Heart right ventricle (tissue), 16 donors: ENCODE measurements at regions not wholly inside any gene's neighbourhood (a gene's known extent, or its start where the extent isn't known, plus 50 kb on each side); places are given as distances from the start of the nearest gene placed in this dataset.
A peak's percentile ranks its signal among the peaks of the same experiment; 100 is the strongest.

ENCODE experiments used
- ATAC-seq, 8 donors: fragments of 200-7000 bp; cut with Tn5 transposase; one replicate each; pipeline ENCODE4 v1.9.1; 2020; ENCODE audit warnings: mild to moderate bottlenecking in 8 of 8, moderate library complexity in 8 of 8, moderate number of reproducible peaks in 1 of 8
- DNase-seq, 2 donors: peaks; one replicate each; pipeline ENCODE4 v3.0.0-alpha.2; 2020
- H3K27ac ChIP-seq, 10 donors: fragments of 200-600 bp; sonication (generic) in 2 of 10; one replicate each; pipeline versions ENCODE4 v1.5.0 to v1.8.0; 2020 to 2022; ENCODE audit warnings: mild to moderate bottlenecking in 3 of 10
- H3K27me3 ChIP-seq, 7 donors: fragments of 200-600 bp; one replicate each; pipeline ENCODE4 v1.8.0; 2021 to 2022; ENCODE audit warnings: mild to moderate bottlenecking in 2 of 7
- H3K36me3 ChIP-seq, 9 donors: fragments of 200-600 bp; sonication (generic) in 1 of 9; one replicate each; pipeline versions ENCODE4 v1.5.0 to v1.8.0; 2020 to 2022; ENCODE audit warnings: mild to moderate bottlenecking in 2 of 9
- H3K4me1 ChIP-seq, 9 donors: fragments of 200-600 bp; sonication (generic) in 1 of 9; one replicate each; pipeline versions ENCODE4 v1.5.0 to v1.8.0; 2020 to 2022; ENCODE audit warnings: mild to moderate bottlenecking in 4 of 9
- H3K4me3 ChIP-seq, 10 donors: fragments of 200-600 bp; sonication (generic) in 2 of 10; one replicate each; pipeline versions ENCODE4 v1.5.0 to v1.8.0; 2020 to 2022; ENCODE audit warnings: mild to moderate bottlenecking in 7 of 10, moderate library complexity in 2 of 10
- H3K9me3 ChIP-seq, 11 donors: fragments of 200-600 bp in 10 of 11; sonication (generic) in 2 of 11; one replicate each; pipeline versions ENCODE4 v1.5.0 to v1.8.0; 2013 to 2022; ENCODE audit warnings: mild to moderate bottlenecking in 2 of 11, control low read depth in 1 of 11, moderate library complexity in 1 of 11
- CTCF ChIP-seq, 9 donors: fragments of 200-600 bp; sonication (generic) in 2 of 9; IDR thresholded peaks; one replicate each; pipeline versions ENCODE4 v1.5.0 to v1.8.0; 2021 to 2022; ENCODE audit warnings: antibody characterized with exemption in 9 of 9, mild to moderate bottlenecking in 5 of 9, moderate library complexity in 1 of 9
- WGBS, 2 donors: extraction: QIAGEN DNeasy Blood & Tissue Kit; methylation state at CpG; one replicate each; pipeline ENCODE4 v1.1.7; 2013; ENCODE audit warnings: inconsistent platforms in 1 of 2; 5-methylcytosine and 5-hydroxymethylcytosine counted together
- intact Hi-C, 10 donors: fragments of 100-400 bp; cut with DNase I; formaldehyde crosslinking; loops; one replicate each; pipeline versions ENCODE4 v1.11.1 to v1.14.2; 2022
- donor health status: Arrhythmogenic right ventricular cardiomyopathy.
- donor health status: ischemic (EF 13 %, LVEDD 7.1; RV severe dilation, severe dysfunction).
- donor health status: healthy with polysubstance abuse.
- donor health status: DM: no; HTN: yes; CAD: no.
- donor health status: DM: no; HTN: no; CAD: no.
- donor health status: ischemic (EF 25% LVEDD 6.9; RV normal size, moderate dysfunction).
- donor health status: ischemic (EF 25% LVEDD 5.7; RV mildly dilated, moderate dysfunction).
- donor health status: healthy.
- donor health status: DM: yes; HTN: yes; CAD: no.
- donor health status: Ischemic cardiomyopathy.
- donor health status: ischemic (EF 35%, LVEDD 5.7; RV mildly dilated, moderate dysfunction).
- donor health status: nonischemic (EF 11% LVEDD 7.7; RV severe dilation, severe dysfunction).
- donor health status: DM: yes; HTN: yes; CAD: no.
- donor health status: PGD.
- donor health status: ischemic (EF 29% LVEDD 5.4; RV normal size, mild dysfunction).
- donor health status: nonischemic (EF 23%, LVEDD 6.1; RV moderate dilation, normal function).

- WGBS, 2 donors = 80 to 86% methylated on average over 3 of the region's 3 CpGs
- no peak for ATAC-seq
- Histone ChIP-seq H3K9me3 (no peaks in the 10 kb centered on the region), H3K4me3 (no peak overlapping the region), H3K36me3 (no peaks in the 10 kb centered on the region), H3K27me3 (peaks cover 0 to 12% (median 0%) of the 10 kb centered on the region in 7 donors), H3K27ac (no peak overlapping the region), H3K4me1 (no peaks in the 10 kb centered on the region)
- TF ChIP-seq CTCF (IDR thresholded peaks at IDR 0.05) = no peak
- DNase-seq = no peak
- intact Hi-C loops = loop anchor here in 6 of 10 donors (5.0 to 10.0 kb wide), 4 partner anchors 148 to 491 kb away; partner anchors contain the start of gene ESS2 (in 3 of the 6)
Measured at GRCh38 chr22:19635644-19636043, 78.7 kb upstream of the SEPTIN5 start.

- Histone ChIP-seq H3K4me1 (no peaks in the 10 kb centered on the region), H3K36me3 (no peaks in the 10 kb centered on the region), H3K27me3 (peaks cover 0 to 15% (median 10%) of the 10 kb centered on the region in 7 donors), H3K9me3 (no peaks in the 10 kb centered on the region), H3K4me3 (no peak overlapping the region), H3K27ac (no peak overlapping the region)
- intact Hi-C loops = loop anchor here in 6 of 10 donors (5.0 to 10.0 kb wide), 4 partner anchors 150 to 492 kb away; partner anchors contain the start of gene ESS2 (in 3 of the 6)
- no peak for ATAC-seq
- TF ChIP-seq CTCF (IDR thresholded peaks at IDR 0.05) = no peak
- WGBS, 2 donors = 90 to 92% methylated on average over 18 of the region's 18 CpGs
- no peak for DNase-seq
Measured at GRCh38 chr22:19636696-19637407, 77.5 kb upstream of the SEPTIN5 start.

- Histone ChIP-seq H3K36me3 (no peaks in the 10 kb centered on the region), H3K27ac (no peak overlapping the region), H3K4me1 (no peaks in the 10 kb centered on the region), H3K9me3 (no peaks in the 10 kb centered on the region), H3K4me3 (no peak overlapping the region), H3K27me3 (peaks cover 0 to 20% (median 10%) of the 10 kb centered on the region in 7 donors)
- no peak for DNase-seq
- no peak for TF ChIP-seq CTCF (IDR thresholded peaks at IDR 0.05)
- 80 to 84% methylated on average over 15 of the region's 15 CpGs for WGBS, 2 donors
- intact Hi-C loops = loop anchor here in 6 of 10 donors (5.0 to 10.0 kb wide), 4 partner anchors 150 to 493 kb away; partner anchors contain the start of gene ESS2 (in 3 of the 6)
- ATAC-seq = peak in 1 of 8 donors; percentile 20
Measured at GRCh38 chr22:19637408-19638281, 76.7 kb upstream of the SEPTIN5 start.

GRCh38 chr22:19638282-19639015 lies 75.9 kb upstream of the SEPTIN5 start:
- ATAC-seq = no peak
- no peak for TF ChIP-seq CTCF (IDR thresholded peaks at IDR 0.05)
- Histone ChIP-seq H3K4me3 (no peak overlapping the region), H3K9me3 (no peaks in the 10 kb centered on the region), H3K4me1 (no peaks in the 10 kb centered on the region), H3K27me3 (peaks cover 0 to 20% (median 12%) of the 10 kb centered on the region in 7 donors), H3K36me3 (no peaks in the 10 kb centered on the region), H3K27ac (no peak overlapping the region)
- intact Hi-C loops = loop anchor here in 6 of 10 donors (5.0 to 10.0 kb wide), 4 partner anchors 151 to 494 kb away; partner anchors contain the start of gene ESS2 (in 3 of the 6)
- no peak for DNase-seq
- WGBS, 2 donors = 88 to 92% methylated on average over 8 of the region's 8 CpGs
